ENCODE measurements at regions not wholly inside any gene's neighbourhood (a gene's known extent, or its start where the extent isn't known, plus 50 kb on each side); places are given as distances from the start of the nearest gene placed in this dataset.

- no peaks in the 10 kb centered on the region for H3K9me3 ChIP-seq
- intact Hi-C loops (cut with DNase I; ENCODE audit: low total_unique reads) = no loop called here
- H3K27me3 ChIP-seq = no peaks in the 10 kb centered on the region
- no peaks in the 10 kb centered on the region for H3K36me3 ChIP-seq (ENCODE audit: low read depth, missing control alignments)
- H3K27ac ChIP-seq = no peak overlapping the region
- H3K4me3 ChIP-seq = no peak overlapping the region
- DNase-seq = no peak
- 88 to 95% methylated on average over 3 of the region's 3 CpGs for WGBS, 2 donors
- no peaks in the 10 kb centered on the region for H3K4me1 ChIP-seq
- TF ChIP-seq CTCF (IDR thresholded peaks at IDR 0.05) (no peak), POLR2A (IDR thresholded peaks at IDR 0.05) (no peak)
Observed at GRCh38 chr1:72930528-72930927, 648.2 kb upstream of the NEGR1 start.

- H3K4me3 ChIP-seq = no peak overlapping the region
- no peaks in the 10 kb centered on the region for H3K9me3 ChIP-seq
- TF ChIP-seq POLR2A (IDR thresholded peaks at IDR 0.05) = no peak
- no peak for TF ChIP-seq CTCF (IDR thresholded peaks at IDR 0.05)
- no peaks in the 10 kb centered on the region for H3K27me3 ChIP-seq
- no peak for DNase-seq
- no peaks in the 10 kb centered on the region for H3K4me1 ChIP-seq
- 50 to 58% methylated on average over 4 of the region's 4 CpGs for WGBS, 2 donors
- no peak overlapping the region for H3K27ac ChIP-seq
- intact Hi-C loops (cut with DNase I; ENCODE audit: low total_unique reads) = no loop called here
- no peaks in the 10 kb centered on the region for H3K36me3 ChIP-seq (ENCODE audit: low read depth, missing control alignments)
Observed at GRCh38 chr1:72918940-72919339, 636.6 kb upstream of the NEGR1 start.

GRCh38 chr1:72917920-72918319 is 635.6 kb upstream of the NEGR1 start:
- intact Hi-C loops (cut with DNase I; ENCODE audit: low total_unique reads) = no loop called here
- WGBS, 2 donors = 34 to 47% methylated on average over 1 of the region's 1 CpG
- no peak for DNase-seq
- Histone ChIP-seq H3K36me3 (ENCODE audit: low read depth, missing control alignments) (no peaks in the 10 kb centered on the region), H3K9me3 (no peaks in the 10 kb centered on the region), H3K27ac (no peak overlapping the region), H3K27me3 (no peaks in the 10 kb centered on the region), H3K4me3 (no peak overlapping the region), H3K4me1 (no peaks in the 10 kb centered on the region)
- TF ChIP-seq POLR2A (IDR thresholded peaks at IDR 0.05) = no peak
- no peak for TF ChIP-seq CTCF (IDR thresholded peaks at IDR 0.05)

- Histone ChIP-seq H3K4me1 (no peaks in the 10 kb centered on the region), H3K27ac (no peak overlapping the region), H3K4me3 (no peak overlapping the region), H3K9me3 (no peaks in the 10 kb centered on the region), H3K36me3 (ENCODE audit: low read depth, missing control alignments) (no peaks in the 10 kb centered on the region), H3K27me3 (no peaks in the 10 kb centered on the region)
- intact Hi-C loops (cut with DNase I; ENCODE audit: low total_unique reads) = no loop called here
- no peak for DNase-seq
- WGBS, 2 donors = 47 to 61% methylated on average over 6 of the region's 6 CpGs
- no peak for TF ChIP-seq POLR2A (IDR thresholded peaks at IDR 0.05)
- TF ChIP-seq CTCF (IDR thresholded peaks at IDR 0.05) = no peak
Observed at GRCh38 chr1:72915581-72915980, 633.2 kb upstream of the NEGR1 start.

GRCh38 chr1:72911656-72912055 is 629.3 kb upstream of the NEGR1 start:
- Histone ChIP-seq H3K36me3 (ENCODE audit: low read depth, missing control alignments) (no peaks in the 10 kb centered on the region), H3K27me3 (no peaks in the 10 kb centered on the region), H3K27ac (no peak overlapping the region), H3K9me3 (no peaks in the 10 kb centered on the region), H3K4me3 (no peak overlapping the region), H3K4me1 (no peaks in the 10 kb centered on the region)
- TF ChIP-seq POLR2A (IDR thresholded peaks at IDR 0.05) (no peak), CTCF (IDR thresholded peaks at IDR 0.05) (no peak)
- intact Hi-C loops (cut with DNase I; ENCODE audit: low total_unique reads) = no loop called here
- DNase-seq = no peak
- 82 to 83% methylated on average over 3 of the region's 3 CpGs for WGBS, 2 donors

Data from testis (tissue), 2 donors.